ENCODE measurements at regions not wholly inside any gene's neighbourhood (a gene's known extent, or its start where the extent isn't known, plus 50 kb on each side); places are given as distances from the start of the nearest gene placed in this dataset.
"Not testable (repeated sequence)": the region's sequence is repeated elsewhere in the genome, so short reads cannot be mapped to it uniquely, and the experiment has no call there.

DNA sequence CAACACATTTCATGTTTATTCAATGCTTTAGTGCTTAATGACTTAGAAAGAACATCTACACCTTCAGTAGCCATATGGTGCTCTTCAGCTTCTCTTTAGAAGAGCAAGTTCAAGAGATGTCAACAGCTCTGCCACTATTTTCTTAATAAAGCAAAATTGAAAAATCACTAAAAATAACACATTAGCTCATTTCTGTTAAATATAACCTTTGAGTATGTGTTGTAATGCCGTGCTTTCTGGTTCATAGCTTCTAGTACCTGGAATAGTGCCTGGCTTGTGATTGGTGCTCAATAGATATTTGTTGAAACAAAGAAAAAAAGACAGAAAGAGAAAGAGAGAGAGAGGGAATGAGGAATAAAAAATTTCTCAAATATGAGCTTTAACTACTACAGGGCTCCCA, 349.8 kb upstream of the SPRED2 start:
- DNase-seq: no peak

DNA sequence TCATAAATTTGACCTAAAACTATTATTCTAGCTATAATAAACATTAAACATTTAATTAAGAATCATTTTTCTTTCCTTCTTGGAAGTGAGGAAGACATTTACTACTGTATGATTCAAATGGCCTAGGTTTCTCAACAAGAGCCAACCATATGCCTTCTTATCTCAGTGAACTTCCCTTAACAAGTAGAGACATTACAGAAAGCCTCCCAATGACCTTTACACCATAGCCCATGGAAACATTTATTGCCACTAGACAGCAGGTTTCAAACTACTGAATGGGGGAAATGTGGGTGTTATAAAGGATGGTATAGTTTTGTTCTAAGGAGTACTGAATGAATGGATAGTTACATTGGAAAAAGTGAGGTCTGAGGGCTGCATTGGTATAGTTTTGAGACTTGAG, 349.4 kb upstream of the SPRED2 start:
- DNase-seq: no peak

DNA sequence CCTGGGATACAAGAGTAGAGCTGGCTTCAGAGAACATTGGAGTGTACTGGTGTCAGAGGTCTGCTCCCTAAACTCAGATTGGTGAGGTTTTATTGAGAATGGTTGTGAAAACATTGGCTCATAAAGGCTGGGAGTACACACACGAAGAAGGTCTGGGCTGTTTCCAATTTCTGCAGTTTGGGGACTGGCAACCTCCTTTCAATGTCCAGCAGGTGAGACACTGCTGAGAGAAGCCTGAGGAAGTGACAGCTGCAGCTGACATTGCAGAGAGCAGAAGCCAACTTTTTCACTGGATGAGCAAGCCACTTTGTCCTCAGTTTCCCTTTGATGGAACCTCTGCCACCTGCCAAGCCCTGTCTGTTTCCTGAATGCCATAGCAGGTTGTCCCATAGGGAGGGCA, 346.6 kb upstream of the SPRED2 start:
- DNase-seq: no peak

DNA sequence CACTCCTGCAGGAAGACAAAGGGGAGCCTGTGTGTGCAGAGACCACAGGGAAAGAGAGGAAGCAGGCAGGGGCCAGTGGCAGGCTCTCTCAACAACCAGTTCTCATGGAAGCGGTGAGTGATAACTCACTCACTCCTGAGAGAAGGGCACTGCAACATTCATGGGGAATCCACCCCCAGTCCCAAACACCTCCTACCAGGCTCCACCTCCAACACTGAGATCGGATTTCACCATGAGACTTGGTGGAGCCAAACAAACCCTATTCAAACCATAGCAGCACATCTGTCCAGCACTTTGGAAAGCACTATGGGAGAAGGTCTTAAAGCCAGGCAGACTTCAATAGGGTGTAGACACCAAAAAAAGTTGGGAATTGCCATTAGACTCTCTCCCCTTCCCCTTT, 345.7 kb upstream of the SPRED2 start:
- no peak for DNase-seq

DNA sequence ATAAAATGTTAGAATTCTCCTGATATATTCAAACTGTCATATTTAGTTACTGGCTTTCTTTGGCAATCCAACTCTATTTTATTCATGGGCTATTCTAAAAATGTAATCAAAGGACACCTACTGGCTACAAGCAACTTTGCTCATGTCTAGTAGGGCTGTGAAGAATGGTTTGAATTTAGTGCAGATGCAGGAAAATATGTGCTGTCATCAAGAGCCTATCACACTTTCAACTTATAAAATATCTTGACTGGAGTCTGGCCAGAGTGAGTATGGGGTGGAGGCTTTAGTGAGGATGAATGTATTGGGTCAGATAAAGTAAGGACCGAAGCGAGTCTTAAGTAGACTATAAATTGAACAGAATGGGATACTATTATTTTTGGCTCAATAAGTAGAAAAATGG, 343.4 kb upstream of the SPRED2 start:
- no peak for DNase-seq

DNA sequence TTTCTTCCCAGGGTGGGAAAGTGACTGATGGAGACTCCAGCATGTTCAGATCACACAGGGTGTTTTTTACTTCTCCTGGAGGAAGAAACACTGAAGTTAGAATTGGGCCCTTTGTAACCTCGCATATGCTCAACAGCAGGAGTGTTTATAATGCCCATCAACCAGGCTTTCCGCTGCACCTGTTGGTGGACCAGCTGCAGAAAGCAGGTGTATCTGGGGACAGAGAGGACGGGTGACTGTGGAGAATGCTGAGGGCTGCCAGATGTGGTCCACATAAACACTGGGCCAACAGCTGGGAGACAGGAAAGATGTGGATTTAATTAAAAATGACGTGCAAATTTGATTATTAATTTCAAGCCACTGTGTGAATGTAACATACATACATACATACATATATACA, 335.5 kb upstream of the SPRED2 start:
- no peak for DNase-seq

DNA sequence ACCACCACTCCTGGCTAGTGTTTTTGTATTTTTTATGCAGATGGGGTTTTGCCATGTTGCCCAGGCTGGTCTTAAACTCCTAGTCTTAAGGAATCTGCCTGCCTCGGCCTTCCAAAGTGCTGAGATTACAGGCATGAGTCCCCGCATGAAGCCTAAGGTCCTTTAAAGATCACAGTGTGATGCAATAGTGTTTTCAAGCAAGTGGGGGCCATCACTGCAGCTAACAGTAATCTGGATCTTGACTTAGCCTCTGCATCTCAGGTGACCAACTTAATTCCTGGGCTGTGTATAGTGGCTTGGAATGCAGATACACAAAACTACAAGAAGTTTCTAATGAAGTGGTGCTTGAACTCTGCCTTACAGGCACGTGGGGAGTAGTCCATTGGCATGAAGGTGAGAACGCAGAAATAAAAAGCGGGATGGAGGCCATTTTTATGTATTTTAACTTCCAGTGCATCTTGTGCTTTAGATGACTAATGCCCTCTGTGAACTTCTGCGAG, 334.4 kb upstream of the SPRED2 start:
- DNase-seq: no peak

DNA sequence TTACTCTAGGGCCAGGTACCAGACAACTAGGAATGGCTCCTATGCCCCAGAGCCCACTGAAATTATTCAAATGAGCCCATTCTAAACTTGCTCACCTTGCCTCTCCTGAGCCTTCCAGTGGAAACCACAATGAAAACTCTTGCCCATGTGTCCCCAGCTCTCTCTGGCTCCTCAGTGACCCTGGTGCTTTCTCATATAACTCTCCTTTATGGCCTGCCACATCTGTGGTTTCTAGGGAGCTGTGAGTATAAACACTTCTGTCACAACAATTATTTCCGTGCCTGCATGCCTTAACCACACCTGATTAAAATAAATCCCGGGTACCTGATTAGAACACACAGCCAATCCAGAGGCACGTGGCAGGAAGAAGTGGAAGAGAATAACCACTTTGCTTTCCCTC, 333.0 kb upstream of the SPRED2 start:
- DNase-seq: no peak

DNA sequence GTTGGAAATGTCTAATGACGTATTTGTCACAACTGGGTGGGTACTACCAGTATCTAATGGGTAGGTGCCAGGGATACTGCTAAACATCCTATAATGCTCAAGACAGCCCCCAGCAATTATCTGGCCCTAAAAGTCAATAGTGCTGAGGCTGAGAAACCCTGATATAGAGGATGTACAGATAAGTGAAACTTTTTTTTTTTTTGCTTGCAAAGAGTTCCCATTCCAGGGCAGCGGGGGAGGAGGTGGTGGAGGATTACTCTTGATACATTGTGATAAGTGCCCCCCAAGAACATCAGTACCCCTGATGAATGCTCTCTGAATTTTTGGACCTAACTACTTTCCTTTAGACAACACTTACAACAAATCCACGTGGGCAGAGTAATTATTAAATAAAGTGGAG, 329.7 kb upstream of the SPRED2 start:
- DNase-seq: no peak

DNA sequence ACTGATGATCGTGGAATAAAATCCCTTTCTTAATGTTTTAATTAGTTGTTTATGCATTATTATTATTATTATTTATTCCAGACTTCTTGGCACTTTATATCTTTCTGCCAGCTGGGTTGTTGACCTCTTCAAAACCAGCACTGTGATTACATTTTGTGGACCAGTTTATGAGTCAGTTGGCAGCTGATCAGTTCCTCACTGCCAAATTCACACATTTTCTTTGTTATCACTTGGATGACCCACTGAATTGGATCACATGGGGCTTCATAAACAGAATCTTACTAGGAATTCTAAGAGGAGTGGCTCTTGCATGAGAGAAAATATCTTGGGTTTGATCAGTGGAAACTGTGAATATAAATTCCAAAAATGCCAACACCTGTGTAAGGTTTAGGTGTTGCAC, 321.8 kb upstream of the SPRED2 start:
- no peak for DNase-seq

DNA sequence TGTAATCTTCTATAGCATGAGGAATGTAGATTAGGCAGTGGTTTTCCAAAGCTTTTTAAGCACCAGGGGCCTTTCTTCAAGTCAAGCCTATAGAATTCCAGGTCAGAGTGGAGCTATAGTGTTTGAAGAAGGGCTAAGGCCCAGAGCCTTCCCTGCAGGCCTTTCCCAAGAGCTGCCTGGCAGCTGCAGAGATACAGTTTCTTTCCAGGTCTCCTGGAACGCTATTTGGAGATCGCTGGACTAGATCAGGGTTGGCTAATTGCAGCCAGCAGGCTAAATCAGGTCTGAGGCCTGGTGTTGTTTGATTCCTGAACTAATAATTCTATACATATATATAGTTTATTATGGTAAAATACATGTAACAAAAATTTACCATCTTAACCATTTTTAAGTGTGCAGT, 319.0 kb upstream of the SPRED2 start:
- no peak for DNase-seq

DNA sequence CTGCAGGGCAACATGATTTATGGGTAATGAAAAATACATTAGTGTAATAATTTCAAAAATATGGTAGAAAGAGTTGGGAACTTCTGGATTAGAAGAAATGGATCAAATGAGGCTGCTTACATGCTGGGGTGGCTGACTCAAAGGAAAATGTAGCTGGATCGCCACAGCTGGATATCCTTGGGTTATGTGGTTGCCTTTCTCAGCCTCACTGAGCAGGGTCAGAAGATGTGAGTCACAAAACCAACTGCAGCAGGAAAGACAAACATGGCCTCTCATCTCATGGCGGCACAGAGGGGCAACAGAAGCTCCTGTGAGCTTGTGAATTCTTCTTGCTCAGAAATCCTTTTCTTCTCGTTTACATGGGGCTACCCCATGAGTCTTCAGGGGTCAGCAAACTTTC, 317.1 kb upstream of the SPRED2 start:
- DNase-seq: no peak

DNA sequence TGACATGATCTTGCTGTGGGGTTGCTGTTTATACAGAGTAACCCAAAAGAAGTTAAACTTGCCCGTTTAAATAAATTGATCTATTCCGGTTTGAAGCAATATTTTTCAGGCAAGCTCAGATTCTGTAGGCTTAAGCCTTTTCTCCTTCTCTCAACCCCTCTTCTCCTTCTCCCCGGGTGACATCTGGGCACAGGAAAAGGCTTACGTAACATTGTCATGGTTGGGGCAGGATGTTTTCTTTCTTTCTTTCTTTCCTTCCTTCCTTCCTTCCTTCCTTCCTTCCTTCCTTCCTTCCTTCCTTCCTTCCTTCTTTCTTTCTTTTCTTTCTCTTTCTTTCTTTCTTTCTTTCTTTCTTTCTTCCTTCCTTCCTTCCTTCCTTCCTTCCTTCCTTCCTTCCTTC, 315.5 kb upstream of the SPRED2 start:
- DNase-seq: not testable (repeated sequence)

DNA sequence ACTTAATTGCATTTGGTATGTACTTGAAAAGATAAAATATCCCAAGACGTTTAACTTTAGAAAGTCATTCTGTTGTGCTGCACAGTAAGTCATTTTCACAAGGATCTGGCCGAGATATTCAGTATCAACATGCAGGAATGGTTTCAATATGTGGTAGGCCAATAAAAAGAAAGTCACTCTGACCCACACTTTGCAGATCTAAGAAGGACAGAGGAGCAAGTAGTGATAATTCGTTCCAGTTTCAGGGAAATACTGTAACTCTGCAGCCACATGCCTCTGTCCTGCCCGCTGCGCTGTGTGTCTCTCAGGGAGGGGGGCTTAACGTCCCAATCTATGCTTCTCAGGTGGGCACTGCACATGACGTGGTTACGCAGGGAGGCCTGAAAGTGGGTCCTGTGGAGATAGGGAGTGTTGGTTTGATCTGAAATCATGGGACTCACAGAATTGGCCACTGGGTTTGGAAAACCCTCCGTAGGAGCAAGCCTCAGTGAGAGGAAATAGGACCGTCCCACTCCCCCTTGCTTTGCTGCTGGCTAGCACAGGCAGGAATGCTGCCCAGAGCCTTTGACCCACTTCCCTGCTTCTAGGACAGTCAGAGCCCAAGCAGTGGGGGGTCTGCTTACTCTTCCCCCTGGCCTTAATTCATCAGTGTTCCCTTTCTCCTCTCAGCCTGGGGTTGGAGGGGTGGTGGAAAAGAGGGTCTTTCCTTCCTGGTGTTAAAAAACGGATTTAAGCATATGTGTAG, 314.7 kb upstream of the SPRED2 start:
- no peak for DNase-seq

DNA sequence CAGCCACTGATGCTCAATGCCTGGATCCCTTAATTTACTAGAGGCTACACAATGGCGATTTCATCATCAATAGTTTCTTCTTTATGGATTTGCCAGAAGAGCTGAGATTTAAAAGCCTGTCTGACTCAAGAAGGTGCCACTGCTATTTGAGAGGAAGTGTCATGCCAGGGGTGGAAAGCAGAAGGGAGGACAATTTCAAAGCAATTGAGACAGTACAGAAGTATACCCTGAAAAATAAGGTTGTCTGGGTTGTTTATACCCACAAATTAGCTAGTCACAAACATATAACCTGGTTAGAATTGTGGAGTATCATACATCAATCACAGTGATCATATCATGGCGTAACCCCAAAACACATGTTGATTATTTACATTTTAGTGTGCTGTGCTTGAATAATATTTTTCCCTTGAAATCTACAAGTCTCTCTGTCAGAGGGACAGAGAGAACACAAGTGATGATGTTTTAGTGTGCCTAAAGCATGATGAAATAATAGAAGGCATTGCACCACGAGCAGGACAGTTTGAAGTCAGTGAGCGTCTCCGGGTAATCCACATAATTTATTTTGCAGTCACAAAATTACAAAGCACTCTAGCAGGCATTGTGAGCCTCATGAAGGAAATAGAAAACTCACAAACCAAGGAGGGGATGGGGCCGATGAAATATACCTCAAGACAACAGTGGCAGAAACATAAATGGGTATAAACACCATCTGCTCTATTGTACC, 312.2 kb upstream of the SPRED2 start:
- DNase-seq: no peak

DNA sequence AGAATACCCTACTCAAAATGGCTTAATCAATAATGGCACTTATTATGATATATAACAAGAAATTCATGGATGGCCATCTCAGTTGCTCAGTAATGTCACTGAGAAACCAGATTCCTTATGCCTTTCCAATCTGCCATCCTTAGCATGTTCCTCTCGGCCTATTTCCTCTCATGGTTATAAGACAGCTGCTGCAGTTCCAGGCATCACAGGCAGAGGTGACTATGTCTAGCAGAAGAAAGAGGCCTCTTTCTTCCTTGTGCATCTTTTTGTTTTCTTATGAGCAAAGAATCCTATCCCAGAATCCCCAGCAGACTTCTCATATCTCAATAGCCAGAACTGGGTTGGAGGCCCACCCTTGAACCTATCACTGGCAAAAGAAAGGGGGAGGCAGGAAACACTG, 310.6 kb upstream of the SPRED2 start:
- DNase-seq: no peak

DNA sequence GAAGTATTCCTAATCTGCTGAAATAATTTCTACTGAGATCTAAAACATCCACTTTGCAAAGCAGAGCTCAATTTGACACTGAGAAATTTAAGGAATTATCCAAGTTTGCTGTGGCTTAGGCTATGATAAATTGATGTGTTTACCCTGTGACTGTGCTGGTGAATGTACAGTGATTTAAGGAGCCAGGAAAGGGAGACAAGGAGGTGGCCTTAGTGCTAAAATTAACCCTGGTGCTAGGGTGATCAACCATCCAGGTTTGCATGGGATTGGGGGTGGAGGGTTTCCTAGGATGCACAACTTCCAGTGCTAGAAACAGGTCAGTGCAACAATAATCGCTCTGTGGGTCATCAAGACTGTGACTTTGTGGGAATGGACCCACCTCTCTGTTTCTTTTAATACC, 307.5 kb upstream of the SPRED2 start:
- no peak for DNase-seq

DNA sequence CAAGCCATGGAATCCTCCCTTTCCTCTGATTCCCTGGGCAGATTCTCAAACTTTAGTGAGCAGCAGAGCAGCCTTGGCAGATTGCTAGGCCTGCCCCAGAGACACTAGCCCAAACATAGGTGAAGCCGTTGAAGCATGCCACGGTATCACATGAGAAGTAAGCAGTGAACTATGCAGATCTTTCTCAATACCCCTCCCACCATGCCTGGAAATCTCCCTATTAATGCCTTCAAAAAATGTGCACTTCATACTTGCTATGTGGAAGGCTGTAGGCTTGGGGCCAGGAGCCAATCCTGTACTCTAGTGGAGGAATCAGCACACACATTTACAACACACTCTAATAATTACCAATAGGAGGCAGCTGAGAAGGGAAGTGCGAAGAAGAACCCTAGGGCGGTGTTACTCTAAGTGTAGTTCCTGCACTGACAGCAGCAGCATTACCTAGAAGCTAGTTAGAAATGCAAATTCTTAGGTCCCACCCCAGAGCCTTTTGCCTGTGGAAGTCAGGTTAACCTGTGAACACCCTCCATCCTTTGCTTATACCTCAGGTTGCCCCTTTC, 305.1 kb upstream of the SPRED2 start:
- no peak for DNase-seq

DNA sequence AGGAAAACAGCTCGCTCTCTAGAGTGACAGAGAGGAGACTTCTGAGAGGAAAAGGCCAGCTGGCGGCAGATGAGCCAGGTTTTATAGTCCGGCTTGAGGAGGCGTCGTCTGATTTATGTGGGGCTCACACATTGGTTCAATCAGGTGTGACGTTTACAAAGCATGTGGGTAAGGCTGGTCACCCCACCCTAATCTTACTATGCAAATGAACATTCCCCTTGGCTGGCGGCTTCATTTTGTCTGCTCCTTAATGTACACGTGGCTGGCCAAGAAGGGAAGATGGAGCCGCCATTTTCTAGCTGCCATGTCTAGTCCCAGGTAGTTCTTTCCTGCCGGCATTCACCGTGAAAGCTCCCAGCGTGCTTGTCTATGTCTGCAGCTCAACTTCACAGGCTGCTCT, 299.1 kb upstream of the SPRED2 start:
- no peak for DNase-seq

DNA sequence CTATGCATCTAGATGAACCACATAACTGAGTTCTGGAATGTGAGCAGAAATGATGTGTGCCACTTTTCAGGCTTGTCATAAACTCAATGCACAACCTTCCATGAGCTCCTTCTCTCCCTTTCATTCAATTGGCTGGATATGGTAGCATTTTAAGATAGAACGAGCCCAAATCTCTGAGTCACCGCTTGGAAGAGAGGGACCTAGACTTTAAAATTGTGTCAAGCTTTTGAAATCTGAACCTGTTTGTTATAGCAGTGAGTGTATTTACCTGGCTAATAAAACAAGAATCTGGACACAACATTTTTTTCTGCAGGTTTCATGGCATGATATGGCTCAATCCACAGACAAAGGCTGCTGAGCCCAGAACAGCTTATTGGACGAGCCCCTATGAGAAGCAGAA, 297.8 kb upstream of the SPRED2 start:
- no peak for DNase-seq

DNA sequence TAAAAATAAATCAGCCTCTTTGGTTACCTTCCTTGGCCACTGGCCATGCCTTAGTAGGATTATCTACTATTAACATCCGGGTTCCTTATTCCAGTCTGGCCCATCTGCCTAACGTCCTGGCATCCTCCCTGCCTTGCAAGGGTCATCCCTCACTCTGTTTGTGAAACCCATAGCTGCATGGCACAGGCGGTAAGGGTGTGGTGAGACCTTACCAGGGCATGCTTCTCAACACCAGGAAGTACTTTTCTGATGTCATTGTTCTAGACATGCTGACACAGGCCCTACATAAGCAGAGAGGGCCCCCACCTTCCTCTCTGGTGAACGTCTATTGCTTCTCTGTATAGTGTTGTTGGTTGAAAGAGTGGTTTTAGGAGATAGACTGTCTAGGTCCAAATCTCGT, 296.8 kb upstream of the SPRED2 start:
- DNase-seq: no peak

DNA sequence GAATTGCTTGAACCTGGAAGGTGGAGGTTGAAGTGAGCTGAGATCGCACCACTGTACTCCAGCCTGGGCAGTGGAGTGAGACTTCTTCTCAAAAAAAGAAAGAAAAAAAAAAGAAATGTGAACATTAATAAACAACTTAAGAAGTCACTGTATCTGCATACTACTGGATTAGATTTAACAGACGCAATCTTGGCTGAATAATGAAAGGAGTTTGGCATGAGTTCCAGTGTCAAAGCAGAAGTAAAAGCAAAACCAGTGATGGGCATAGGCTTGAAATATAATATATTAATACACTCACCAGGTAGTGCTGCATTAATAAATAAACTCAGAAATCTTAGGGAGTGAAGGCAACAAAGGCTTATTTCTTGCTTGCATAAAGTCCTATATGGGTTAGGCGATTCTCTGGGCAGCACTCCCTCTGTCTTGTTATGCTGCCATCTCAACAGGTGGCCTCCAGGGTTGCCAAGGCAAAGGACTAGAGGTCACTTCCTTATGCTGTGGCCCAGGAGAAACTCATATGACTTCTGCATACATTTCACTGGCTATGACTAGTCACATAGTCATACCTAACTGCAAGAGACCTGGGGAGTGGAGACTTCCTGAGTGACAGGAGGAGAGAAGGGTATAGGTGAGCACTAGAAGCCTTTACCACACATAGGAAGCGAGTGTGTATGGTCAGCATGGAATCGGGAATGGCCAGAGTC, 296.2 kb upstream of the SPRED2 start:
- DNase-seq: no peak

DNA sequence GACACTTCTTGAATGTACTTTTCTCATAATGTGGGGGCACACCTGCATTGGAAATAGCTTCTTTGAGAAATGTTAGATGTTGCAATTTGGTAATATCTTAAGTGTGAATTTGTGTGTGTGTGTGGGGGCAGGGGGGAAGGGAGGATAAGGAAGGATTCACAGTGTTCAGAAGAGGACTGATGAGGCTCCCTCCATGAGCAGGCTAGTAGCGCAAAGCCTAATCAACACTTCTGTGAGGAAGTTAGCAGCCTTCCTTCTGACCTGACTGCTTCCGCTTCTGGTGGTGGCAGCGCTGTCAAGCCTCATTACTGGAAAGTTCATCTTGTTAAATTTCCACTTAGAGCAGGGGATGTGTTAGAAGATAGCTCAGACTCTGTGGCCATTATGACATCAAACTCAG, 295.4 kb upstream of the SPRED2 start:
- DNase-seq: no peak

DNA sequence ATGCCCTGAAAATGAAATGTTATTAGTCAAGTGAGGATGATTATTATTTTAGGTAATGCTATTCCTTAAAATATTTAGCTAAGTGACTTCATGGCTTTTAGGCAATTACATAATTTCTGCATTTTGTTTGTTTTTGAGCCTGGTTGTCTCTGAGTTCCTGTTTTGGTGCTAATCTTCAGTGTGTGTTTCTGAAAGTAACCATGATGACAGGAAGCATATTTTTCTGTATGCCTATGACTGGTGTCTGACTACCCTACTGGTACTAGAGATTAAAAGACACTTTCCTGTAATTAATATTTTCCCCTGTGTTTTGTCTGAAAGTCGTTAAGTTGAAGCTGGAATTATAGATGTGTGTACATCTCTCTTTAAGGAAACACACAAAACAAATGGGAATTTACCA, 295.0 kb upstream of the SPRED2 start:
- no peak for DNase-seq
